SK-N-SH treated with all-trans-retinoic acid at 6 μM for 48 hours (cell line): ENCODE measurements at regions not wholly inside any gene's neighbourhood (a gene's known extent, or its start where the extent isn't known, plus 50 kb on each side); places are given as distances from the start of the nearest gene placed in this dataset.

Experiments used
- ATAC-seq: fragments of 200-7000 bp; cut with Tn5 transposase; 3 replicates; pipeline ENCODE4 v1.9.1; 2020; ENCODE audit warnings: mild to moderate bottlenecking, moderate library complexity
- ARNTL ChIP-seq: fragments of 450-650 bp; formaldehyde crosslinking; IDR thresholded peaks from 2 replicates; pipeline ENCODE4 v1.5.0; 2020; ENCODE audit warnings: low read depth, mild to moderate bottlenecking, moderate library complexity, borderline replicate concordance
- BACH2 ChIP-seq: fragments of 250-450 bp; sonication (Bioruptor Pico); IDR thresholded peaks from 2 replicates; pipeline ENCODE4 v1.9.0; 2021; ENCODE audit warnings: mild to moderate bottlenecking, borderline replicate concordance
- ESRRG ChIP-seq: fragments of 250-450 bp; sonication (Bioruptor Pico); IDR thresholded peaks from 2 replicates; pipeline ENCODE4 v1.6.1; 2021; ENCODE audit warnings: mild to moderate bottlenecking
- PATZ1 ChIP-seq: fragments of 250-450 bp; sonication (Bioruptor Pico); IDR thresholded peaks from 2 replicates; pipeline ENCODE4 v1.8.0; 2020; ENCODE audit warnings: mild to moderate bottlenecking, moderate library complexity, borderline replicate concordance
- POU6F1 ChIP-seq: fragments of 250-450 bp; sonication (Bioruptor Pico); IDR thresholded peaks from 2 replicates; pipeline ENCODE4 v1.8.0; 2021; ENCODE audit warnings: low read depth, mild to moderate bottlenecking, moderate library complexity, borderline replicate concordance
- RARB ChIP-seq: fragments of 250-450 bp; sonication (Bioruptor Pico); IDR thresholded peaks from 2 replicates; pipeline ENCODE4 v1.8.0; 2021; ENCODE audit warnings: mild to moderate bottlenecking, moderate library complexity
- SNAI2 ChIP-seq: fragments of 250-450 bp; sonication (Bioruptor Pico); IDR thresholded peaks from 2 replicates; pipeline ENCODE4 v1.5.0; 2020; ENCODE audit warnings: mild to moderate bottlenecking, moderate library complexity
- TCF4 ChIP-seq: fragments of 250-450 bp; sonication (Bioruptor Pico); IDR thresholded peaks from 2 replicates; pipeline ENCODE4 v1.8.0; 2021; ENCODE audit warnings: mild to moderate bottlenecking, moderate library complexity, borderline replicate concordance
- TOX ChIP-seq: fragments of 250-450 bp; sonication (Bioruptor Pico); IDR thresholded peaks from 2 replicates; pipeline ENCODE4 v1.8.0; 2021; ENCODE audit warnings: mild to moderate bottlenecking, moderate library complexity, borderline replicate concordance
- ZC3H10 ChIP-seq: fragments of 250-450 bp; sonication (Bioruptor Pico); IDR thresholded peaks from 2 replicates; pipeline ENCODE4 v1.5.1; 2021; ENCODE audit warnings: mild to moderate bottlenecking, moderate library complexity
- ZFP3 ChIP-seq: fragments of 250-450 bp; sonication (Bioruptor Pico); IDR thresholded peaks from 2 replicates; pipeline ENCODE4 v1.5.0; 2020; ENCODE audit warnings: mild to moderate bottlenecking, moderate library complexity
- ZFP30 ChIP-seq: fragments of 450-650 bp; formaldehyde crosslinking; IDR thresholded peaks from 2 replicates; pipeline ENCODE4 v1.5.0; 2022; ENCODE audit warnings: mild to moderate bottlenecking, moderate library complexity
- ZNF565 ChIP-seq: fragments of 450-650 bp; formaldehyde crosslinking; conservative IDR thresholded peaks from 2 replicates; pipeline ENCODE4 v1.5.0; 2020; ENCODE audit warnings: low read depth, mild to moderate bottlenecking, moderate library complexity
- ZNF70 ChIP-seq: fragments of 450-650 bp; formaldehyde crosslinking; IDR thresholded peaks from 2 replicates; pipeline ENCODE4 v1.5.0; 2020; ENCODE audit warnings: mild to moderate bottlenecking, moderate library complexity
- ZNF8 ChIP-seq: fragments of 450-650 bp; formaldehyde crosslinking; IDR thresholded peaks from 2 replicates; pipeline ENCODE4 v1.5.0; 2020; ENCODE audit warnings: mild to moderate bottlenecking, moderate library complexity
- TF ChIP-seq, protein P1 (sequence below): fragments of 250-450 bp; sonication (Bioruptor Pico); IDR thresholded peaks from 2 replicates; pipeline ENCODE4 v1.5.1; 2020; ENCODE audit warnings: low read depth, mild to moderate bottlenecking, moderate library complexity
- TF ChIP-seq, protein P2 (sequence below): fragments of 250-450 bp; sonication (Bioruptor Pico); IDR thresholded peaks from 2 replicates; pipeline ENCODE4 v1.5.0; 2020; ENCODE audit warnings: mild to moderate bottlenecking, moderate library complexity
- TF ChIP-seq, protein P3 (sequence below): fragments of 250-450 bp; sonication (Bioruptor Pico); IDR thresholded peaks from 2 replicates; pipeline ENCODE4 v1.5.1; 2021; ENCODE audit warnings: mild to moderate bottlenecking, moderate library complexity

GRCh38 chr3:72681598-72681997, 166.6 kb downstream of the SHQ1 start:
- TF ChIP-seq, protein P1, sequence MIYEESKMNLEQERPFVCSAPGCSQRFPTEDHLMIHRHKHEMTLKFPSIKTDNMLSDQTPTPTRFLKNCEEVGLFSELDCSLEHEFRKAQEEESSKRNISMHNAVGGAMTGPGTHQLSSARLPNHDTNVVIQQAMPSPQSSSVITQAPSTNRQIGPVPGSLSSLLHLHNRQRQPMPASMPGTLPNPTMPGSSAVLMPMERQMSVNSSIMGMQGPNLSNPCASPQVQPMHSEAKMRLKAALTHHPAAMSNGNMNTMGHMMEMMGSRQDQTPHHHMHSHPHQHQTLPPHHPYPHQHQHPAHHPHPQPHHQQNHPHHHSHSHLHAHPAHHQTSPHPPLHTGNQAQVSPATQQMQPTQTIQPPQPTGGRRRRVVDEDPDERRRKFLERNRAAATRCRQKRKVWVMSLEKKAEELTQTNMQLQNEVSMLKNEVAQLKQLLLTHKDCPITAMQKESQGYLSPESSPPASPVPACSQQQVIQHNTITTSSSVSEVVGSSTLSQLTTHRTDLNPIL (CRISPR knock-in tag): no peak
- TF ChIP-seq TOX (CRISPR knock-in tag) (no peak), BACH2 (no peak)
- TF ChIP-seq, all 23 proteins: peak for 0
- no peak for ATAC-seq

DNA sequence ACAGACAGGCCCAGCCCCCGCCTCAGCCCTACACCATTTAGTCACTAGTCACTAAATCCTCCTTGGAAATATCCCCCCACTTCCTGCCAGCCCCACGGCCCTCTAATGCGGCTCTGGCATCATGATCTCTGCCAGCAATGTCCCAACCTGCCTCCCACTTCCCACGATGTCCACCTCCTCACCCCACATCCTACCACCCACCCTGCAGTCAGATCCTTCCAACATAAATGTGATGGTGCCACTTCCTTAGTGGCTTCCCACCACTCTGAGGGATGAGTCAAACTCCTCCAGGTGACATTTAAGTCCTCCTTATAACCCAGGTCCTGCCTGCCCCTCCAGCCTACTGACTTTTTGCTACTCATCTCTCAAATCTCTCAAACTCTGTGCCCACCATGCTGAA, 167.5 kb downstream of the SHQ1 start:
- no peak for TF ChIP-seq ZNF70 (CRISPR knock-in tag)
- TF ChIP-seq, protein P1 (CRISPR knock-in tag): no peak
- TF ChIP-seq ZC3H10: no peak
- no peak for TF ChIP-seq ZFP30 (CRISPR knock-in tag)
- no peak for TF ChIP-seq ZNF565 (CRISPR knock-in tag)
- TF ChIP-seq ESRRG (CRISPR knock-in tag): no peak
- no peak for TF ChIP-seq ARNTL (CRISPR knock-in tag)
- no peak for TF ChIP-seq ZNF8
- ATAC-seq: no peak

DNA sequence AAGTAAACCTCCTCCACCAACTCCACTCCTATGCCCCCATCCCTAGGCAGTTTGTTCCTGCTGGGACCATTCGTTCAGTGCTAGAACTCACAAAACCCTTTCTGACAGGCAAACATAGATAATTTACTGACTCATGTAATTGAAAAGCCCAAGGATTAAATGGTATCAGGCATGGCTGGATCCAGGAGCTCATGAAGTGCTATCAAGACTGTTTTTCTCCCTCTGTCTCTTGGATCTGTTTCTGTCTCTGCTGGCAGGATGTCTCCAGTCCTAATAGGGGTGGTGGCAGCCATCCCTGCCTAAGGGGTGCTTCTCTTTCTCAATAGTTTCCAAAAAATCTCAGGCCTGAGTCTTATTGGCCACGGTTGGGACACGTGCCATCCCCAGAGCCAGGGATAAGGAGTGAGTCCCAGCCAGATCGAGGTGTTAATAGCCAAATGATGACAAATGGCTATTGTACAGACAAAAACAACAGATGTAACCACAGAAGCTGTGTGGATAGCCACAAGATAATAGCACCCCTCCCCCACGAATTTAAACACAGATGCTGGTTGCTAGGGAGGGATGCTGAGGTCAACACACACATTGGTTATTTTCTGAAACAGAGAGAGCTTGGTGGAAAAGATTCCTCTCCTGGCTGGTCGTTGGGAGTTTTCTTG, 168.6 kb downstream of the SHQ1 start:
- TF ChIP-seq, protein P1 (CRISPR knock-in tag): no peak
- TF ChIP-seq ZNF70 (CRISPR knock-in tag): no peak
- TF ChIP-seq ZC3H10: no peak
- TF ChIP-seq POU6F1 (CRISPR knock-in tag): no peak
- TF ChIP-seq, protein P2, sequence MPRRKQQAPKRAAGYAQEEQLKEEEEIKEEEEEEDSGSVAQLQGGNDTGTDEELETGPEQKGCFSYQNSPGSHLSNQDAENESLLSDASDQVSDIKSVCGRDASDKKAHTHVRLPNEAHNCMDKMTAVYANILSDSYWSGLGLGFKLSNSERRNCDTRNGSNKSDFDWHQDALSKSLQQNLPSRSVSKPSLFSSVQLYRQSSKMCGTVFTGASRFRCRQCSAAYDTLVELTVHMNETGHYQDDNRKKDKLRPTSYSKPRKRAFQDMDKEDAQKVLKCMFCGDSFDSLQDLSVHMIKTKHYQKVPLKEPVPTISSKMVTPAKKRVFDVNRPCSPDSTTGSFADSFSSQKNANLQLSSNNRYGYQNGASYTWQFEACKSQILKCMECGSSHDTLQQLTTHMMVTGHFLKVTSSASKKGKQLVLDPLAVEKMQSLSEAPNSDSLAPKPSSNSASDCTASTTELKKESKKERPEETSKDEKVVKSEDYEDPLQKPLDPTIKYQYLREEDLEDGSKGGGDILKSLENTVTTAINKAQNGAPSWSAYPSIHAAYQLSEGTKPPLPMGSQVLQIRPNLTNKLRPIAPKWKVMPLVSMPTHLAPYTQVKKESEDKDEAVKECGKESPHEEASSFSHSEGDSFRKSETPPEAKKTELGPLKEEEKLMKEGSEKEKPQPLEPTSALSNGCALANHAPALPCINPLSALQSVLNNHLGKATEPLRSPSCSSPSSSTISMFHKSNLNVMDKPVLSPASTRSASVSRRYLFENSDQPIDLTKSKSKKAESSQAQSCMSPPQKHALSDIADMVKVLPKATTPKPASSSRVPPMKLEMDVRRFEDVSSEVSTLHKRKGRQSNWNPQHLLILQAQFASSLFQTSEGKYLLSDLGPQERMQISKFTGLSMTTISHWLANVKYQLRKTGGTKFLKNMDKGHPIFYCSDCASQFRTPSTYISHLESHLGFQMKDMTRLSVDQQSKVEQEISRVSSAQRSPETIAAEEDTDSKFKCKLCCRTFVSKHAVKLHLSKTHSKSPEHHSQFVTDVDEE (CRISPR knock-in tag): no peak
- no peak for TF ChIP-seq ESRRG (CRISPR knock-in tag)
- no peak for TF ChIP-seq ARNTL (CRISPR knock-in tag)
- no peak for TF ChIP-seq ZFP3 (CRISPR knock-in tag)
- no peak for TF ChIP-seq PATZ1
- TF ChIP-seq TOX (CRISPR knock-in tag): no peak
- ATAC-seq: no peak

DNA sequence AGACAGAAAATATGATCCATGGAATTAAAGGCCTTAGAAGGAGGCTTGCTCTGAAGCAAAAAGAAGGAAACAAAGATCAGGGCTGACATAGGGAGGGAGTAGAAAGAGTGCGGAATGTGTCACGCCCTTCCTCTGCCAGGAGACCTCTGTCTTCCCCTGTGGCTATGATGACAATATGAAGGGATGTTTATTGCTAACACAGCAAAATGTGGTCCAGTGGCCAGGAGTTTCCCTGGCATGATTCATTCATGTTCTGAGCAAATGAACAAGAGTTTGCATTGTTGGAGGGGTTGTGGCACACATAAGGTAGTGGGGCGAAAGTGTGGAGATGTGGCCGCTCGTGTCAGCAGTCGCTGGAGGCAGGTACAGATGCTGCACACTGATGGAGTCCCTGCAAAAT, 169.4 kb downstream of the SHQ1 start:
- no peak for ATAC-seq
- TF ChIP-seq BACH2 (no peak), ZNF8 (no peak), RARB (CRISPR knock-in tag) (no peak), TCF4 (CRISPR knock-in tag) (no peak), ZNF70 (CRISPR knock-in tag) (no peak), POU6F1 (CRISPR knock-in tag) (no peak), ARNTL (CRISPR knock-in tag) (no peak), ZNF565 (CRISPR knock-in tag) (no peak), SNAI2 (CRISPR knock-in tag) (no peak)
- TF ChIP-seq, protein P1 (CRISPR knock-in tag): no peak
- TF ChIP-seq, protein P3, sequence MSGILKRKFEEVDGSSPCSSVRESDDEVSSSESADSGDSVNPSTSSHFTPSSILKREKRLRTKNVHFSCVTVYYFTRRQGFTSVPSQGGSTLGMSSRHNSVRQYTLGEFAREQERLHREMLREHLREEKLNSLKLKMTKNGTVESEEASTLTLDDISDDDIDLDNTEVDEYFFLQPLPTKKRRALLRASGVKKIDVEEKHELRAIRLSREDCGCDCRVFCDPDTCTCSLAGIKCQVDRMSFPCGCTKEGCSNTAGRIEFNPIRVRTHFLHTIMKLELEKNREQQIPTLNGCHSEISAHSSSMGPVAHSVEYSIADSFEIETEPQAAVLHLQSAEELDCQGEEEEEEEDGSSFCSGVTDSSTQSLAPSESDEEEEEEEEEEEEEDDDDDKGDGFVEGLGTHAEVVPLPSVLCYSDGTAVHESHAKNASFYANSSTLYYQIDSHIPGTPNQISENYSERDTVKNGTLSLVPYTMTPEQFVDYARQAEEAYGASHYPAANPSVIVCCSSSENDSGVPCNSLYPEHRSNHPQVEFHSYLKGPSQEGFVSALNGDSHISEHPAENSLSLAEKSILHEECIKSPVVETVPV: no peak
